HG03175 (cell line): ENCODE measurements at regions not wholly inside any gene's neighbourhood (a gene's known extent, or its start where the extent isn't known, plus 50 kb on each side); places are given as distances from the start of the nearest gene placed in this dataset.
A peak's percentile ranks its signal among the peaks of the same experiment; 100 is the strongest.

Source experiments
- ATAC-seq: cut with Tn5 transposase; IDR thresholded peaks from one replicate; pipeline ENCODE4 v1.9.1; 2021; ENCODE audit warnings: mild to moderate bottlenecking, moderate library complexity; ENCODE audit not compliant: unreplicated experiment

DNA sequence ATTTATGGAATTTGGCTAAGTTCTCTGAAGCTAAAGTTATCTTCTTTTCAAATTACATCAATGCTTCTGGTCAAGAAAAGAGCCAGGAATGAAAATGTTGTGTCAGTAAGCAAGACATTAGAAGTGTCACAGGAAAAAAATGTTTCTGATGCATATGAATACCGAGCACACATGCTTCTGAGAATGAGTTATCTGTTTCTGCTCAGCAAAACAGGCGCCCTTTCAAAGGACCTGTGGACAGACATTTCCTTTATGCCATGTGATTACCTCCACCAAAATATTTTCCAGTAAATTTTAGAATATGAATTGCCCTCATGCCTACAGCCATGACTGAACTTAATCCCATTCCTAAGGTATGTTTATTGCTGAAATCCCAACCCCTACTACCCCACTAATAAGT, 55.4 kb upstream of the RNF180 start:
- ATAC-seq: no peak

DNA sequence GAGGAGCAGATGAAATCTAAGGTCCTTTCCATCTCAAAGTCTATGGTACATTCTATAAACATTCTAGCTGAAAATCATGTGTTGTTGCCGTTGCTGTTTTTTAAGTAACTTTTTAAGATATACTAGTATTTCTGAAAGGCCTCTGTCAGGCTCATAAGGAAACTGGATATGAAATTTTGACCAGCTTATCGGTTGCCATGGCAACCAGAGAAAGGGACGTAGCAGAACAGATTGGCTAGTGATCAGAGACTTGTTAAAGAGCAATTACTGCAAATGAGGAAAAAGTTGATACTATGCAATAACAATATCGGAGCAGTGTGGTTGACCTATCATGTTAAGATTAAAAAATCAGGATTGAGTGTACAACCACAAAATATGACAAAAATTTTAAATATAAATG, 57.0 kb upstream of the RNF180 start:
- no peak for ATAC-seq

DNA sequence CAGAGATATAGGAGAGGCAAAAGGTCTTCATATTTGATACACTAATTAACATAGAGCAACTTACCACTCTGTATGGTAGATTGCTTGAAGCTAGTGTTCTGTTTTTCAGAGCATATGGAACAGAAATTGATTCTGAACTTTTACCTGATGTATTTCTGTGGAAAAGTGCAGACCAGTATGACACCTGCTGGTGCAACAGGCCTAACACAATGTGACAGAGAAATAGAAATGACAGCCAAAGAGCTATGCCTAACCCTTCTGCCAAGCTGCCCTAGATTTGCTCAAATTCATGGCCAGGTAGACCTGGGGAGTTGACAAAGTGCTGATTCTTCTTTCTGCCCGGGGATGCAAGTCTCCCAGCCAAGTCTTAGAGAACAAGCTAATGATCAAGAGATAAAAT, 65.4 kb upstream of the RNF180 start:
- no peak for ATAC-seq

DNA sequence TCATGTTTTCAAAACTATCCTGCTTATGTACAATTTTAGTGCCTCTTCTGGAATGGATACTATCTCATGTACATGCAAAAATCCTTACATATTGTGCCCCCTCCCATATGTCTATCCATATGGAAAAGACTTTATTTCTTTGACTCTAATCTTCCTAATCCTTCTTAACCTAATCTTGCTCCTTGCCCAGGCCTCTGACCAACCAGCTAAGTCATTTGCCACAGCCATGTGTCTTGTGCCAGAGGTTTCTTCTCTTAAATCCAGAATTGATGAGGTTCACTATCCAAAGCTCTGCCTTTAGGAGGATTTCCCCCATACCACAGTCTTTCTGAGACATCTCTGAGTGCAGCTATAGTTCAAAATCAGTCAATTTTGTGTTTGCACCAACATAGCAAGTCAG, 68.9 kb upstream of the RNF180 start:
- no peak for ATAC-seq

DNA sequence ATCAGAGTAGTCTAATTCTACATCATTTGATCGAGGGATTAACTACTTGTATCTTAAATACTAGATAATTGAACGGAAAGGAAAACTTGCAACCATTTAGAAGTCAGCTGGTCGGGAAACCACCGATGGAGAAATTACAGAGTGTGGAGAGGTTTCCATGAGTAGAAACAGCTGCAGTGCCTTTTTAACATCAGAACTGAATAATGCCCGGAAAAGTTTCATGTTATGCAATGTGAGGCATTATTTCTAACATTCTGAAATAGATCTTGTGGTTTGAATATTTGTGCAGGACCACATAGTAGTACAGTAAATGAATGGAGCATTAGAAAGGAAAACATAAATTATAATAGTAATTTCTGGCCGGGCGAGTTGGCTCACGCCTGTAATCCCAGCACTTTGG, 88.1 kb upstream of the RNF180 start:
- no peak for ATAC-seq

DNA sequence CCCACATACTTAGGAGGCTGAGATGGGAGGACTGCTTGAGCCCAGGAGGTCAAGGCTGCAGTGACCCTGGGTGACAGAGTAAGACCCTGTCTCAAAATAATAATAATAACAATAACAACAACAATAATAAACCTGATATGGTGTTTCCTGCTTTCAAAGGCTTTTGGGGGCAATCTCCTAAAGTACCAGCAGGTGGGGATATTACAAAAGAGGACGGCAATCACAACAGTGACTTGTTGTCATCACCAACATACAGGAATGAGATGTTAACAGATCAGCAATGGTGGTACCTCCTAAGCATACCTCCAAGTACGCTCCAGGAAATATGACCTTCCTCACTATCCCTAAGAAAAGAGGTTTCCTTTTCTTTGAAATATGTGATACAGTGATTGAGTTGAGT, 91.1 kb upstream of the RNF180 start:
- ATAC-seq: peak; percentile 86

DNA sequence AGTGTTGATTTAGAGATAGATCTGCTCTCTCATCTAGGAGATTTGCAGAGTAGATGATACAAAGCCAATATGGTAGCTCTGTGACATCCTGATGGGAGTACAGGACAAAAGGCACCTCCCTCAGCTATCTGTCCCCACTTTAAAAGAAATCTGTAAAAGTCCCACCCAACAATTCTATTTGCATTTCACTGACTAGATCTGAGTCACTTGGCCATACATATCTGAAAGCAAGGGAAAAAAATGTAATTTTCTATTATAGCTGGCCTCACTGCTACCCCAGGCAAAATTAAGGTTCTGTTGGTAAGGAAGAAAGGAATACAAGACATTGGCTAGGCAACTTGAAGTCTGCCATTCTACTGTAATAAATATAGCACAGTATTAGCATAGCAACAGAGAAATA, 96.2 kb upstream of the RNF180 start:
- ATAC-seq: no peak

DNA sequence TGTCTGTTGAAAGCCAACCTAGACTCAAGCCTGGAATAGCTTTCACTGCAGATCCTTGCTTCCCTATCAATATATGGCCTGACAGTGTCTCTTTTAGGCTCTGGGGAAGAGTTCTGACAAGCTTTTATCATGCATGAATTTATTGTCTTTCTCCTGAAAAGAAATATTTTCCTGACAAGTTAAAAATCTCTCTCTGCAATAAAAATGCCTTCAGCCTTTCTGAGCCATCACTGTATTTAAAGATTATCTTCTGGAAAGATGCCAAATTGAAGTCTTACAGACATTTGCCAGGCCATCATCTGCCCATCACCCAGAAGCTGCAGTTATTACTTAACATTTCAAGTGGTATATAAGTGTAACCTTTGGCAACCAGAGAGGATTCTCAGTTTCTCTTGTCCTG, 88.1 kb upstream of the HTR1A start:
- no peak for ATAC-seq

DNA sequence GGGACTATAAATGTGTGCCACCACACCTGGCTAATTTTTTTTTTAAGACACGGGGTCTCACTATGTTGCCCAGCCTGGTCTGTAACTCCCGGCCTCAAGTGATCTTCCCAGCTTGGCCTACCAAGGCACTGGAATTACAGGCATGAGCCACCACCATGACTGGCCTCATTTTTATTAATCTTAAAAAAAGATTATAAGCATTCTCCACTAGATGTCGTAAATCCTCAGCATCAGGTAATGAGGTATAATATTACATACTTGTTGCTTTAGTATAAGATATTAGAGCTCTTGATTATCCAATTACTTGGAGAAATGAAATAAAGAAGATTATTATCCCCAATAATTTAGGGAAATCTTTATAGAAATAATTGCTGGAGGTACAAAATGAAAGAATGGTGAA, 78.2 kb upstream of the HTR1A start:
- no peak for ATAC-seq

DNA sequence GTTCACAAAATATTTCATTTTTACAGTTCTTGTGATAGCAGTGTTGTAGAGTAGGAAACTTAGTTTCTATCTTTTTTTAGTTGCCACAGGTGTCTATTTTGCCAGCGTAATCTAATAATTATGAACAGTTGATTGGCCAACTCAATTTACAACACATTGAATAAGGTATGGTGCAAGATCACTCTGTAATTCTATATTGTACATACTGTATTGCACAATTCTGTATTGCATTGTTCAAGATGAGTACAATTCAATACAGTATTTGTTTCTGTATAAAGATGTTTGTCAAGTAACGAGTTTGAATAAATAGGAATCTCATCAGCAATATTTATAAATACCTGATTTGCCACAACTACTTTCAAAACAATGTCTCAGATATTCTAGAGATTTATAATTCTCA, 64.2 kb upstream of the HTR1A start:
- ATAC-seq: no peak

DNA sequence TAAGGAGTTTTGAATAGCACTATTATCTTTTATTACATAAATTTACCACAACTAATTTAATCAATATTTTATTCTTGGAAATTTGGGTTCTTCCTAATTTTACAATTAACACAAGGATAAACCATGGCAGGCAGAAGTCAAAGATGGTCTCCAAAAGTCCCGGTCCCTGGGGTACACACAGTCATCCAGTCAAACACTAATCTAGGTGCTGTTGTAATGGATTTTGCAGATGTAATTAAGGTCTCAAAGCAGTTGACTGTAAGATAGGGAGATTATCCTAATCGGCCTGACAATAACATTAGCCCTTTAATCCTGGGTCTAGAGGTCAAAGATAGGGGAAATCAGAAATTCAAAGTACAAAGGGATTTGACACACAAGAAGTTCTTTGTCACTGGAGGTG, 57.5 kb upstream of the HTR1A start:
- no peak for ATAC-seq

DNA sequence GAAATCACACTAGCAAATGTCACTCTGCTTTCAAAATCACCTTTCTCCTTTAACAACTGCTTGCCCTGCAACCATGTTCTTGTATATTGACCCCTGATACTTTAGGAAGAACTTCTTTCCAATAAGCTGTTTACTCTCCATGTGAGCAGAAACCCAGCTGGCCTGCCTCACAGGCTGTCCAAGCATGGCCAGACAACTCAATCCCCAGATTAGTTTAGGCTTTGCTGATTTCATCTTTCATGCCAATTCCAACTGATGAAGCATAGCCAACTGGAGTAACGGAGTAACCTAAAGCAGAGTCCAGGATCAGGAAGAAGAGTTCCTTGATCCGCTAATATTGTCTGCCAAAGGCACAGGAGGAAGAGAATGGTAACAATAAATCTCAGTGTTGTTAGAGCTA, 56.7 kb upstream of the HTR1A start:
- no peak for ATAC-seq

DNA sequence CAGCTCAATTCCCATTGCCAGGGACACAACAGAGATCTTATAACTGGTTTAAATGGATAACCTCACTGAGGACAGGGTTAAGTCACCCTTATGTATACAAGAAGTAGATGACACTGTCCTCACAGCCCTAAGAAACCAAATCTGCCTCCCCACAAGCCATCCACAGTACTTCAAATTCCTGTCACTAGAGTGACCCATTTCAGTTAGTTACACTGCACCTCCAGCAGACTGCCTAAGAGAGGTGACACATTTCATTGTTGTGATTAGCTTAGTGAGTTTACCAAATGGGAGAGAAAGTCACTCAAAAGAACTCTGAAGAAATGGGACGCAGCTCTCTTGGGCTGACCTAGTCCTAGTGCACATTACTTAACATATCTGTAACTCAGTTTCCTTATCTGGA, 53.6 kb upstream of the HTR1A start:
- ATAC-seq: no peak
